GM21717 (cell line): ENCODE measurements at regions not wholly inside any gene's neighbourhood (a gene's known extent, or its start where the extent isn't known, plus 50 kb on each side); places are given as distances from the start of the nearest gene placed in this dataset.

ENCODE experiments used
- ATAC-seq: cut with Tn5 transposase; IDR thresholded peaks from one replicate; pipeline ENCODE4 v1.9.1; 2021; ENCODE audit warnings: mild to moderate bottlenecking, moderate library complexity; ENCODE audit not compliant: unreplicated experiment

DNA sequence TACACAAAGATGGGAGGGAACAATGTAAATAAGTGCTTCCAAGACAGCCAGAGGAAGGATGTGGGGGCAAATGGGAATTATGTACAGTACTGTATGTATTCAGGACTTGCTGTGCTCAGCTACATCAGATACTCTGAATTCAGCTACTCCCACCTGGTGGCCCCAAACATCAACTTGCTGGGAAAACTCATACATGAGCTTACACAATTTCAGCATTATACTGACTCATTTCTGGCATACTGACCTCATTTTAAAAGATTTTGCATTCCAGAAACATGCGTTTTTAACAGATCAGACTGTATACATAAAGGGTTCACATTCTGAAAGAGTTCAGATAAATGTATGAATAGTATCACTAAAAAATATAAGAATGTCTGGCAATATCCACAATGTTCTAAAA is 59.7 kb downstream of the GPX5 start:
- ATAC-seq = no peak

DNA sequence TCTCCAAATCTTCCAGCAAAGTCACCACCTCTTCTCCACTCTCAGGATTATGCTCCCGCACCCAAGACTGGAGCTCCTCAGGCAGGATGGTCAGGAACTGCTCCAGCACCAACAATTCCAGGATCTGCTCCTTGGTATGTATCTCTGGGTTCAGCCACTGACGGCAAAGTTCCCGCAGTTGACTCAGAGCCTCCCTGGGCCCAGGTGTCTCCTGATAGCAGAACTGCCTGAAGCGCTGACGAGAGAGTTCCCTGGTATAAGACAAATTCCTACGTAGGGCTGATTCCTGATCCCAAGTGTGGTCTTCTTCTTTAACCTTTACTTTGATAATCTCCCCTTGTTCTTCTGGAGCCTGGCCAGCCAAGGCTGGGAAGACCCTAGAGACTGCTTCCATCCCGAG is 60.6 kb downstream of the GPX5 start:
- ATAC-seq = no peak

DNA sequence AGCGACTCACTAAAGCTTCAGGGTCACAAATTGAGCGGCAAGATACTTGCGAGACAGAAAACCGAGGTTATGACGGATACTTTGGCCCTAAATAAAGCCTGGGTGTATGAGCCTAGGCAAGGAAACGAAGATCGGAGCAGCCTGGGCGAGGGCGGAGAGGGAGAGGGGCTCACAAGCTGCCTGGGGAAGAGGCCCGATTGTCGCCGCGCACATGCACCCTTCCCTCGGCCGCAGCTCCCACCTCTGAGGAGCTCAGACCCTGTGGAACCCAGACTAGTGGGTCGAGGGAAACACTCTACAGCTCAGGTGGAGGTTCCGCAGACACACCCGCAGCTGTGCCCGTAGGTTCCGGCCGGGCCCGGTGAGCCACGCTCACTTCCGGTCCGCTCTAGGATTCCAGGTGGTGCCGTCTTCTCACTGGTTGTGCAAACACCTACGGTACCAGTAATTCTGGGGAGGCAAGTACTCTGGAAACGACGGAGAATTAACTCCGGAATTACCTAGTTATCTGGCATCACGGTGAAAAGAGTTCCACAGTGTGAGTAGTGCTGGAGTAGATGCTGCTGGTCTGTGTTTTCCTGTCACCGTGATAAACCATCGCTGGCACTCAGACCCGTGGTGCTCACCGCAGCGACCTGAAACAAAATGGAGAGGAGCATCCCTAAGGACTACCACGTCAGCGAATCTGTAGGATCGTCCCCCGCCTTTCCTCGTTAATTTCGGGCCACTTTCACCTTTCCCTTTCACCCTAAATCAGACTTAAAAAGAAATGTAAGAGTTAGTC is 61.5 kb downstream of the GPX5 start:
- ATAC-seq = peak; percentile 74

DNA sequence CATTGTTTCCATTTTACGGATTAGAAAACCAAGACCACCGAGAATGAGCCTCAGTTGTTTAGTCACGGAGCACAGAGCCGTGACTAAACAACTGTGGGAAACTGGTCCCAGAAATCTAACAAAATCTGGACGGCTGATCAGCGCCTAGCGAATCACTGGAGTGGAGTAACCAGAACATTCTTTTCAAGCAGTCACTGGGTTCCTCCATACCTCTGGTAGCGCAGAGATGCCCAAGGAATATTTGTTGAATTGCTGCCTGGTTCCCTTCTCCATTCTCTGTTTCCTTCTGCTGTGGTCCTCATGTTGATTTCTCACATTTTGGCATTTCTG is 62.0 kb downstream of the GPX5 start:
- no peak for ATAC-seq

DNA sequence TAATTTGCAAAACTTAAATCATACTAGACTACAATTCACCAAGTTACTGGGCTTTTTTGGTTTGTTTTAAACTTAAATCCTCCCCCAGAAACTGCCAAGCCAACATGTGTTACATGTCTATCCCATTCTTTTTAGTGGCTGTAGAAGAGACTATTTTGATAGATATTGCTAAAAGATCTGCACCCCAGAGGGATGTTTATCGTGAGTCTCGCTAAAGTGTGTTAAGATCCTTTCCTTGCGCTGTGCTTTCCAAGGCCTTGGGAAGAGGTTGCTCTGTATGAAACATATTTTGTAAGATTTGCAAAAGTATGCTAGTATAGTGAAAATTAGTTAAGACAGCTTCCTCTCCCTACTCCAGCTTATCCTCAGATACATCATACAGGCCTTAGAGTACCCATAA is 63.0 kb downstream of the GPX5 start:
- ATAC-seq = no peak

DNA sequence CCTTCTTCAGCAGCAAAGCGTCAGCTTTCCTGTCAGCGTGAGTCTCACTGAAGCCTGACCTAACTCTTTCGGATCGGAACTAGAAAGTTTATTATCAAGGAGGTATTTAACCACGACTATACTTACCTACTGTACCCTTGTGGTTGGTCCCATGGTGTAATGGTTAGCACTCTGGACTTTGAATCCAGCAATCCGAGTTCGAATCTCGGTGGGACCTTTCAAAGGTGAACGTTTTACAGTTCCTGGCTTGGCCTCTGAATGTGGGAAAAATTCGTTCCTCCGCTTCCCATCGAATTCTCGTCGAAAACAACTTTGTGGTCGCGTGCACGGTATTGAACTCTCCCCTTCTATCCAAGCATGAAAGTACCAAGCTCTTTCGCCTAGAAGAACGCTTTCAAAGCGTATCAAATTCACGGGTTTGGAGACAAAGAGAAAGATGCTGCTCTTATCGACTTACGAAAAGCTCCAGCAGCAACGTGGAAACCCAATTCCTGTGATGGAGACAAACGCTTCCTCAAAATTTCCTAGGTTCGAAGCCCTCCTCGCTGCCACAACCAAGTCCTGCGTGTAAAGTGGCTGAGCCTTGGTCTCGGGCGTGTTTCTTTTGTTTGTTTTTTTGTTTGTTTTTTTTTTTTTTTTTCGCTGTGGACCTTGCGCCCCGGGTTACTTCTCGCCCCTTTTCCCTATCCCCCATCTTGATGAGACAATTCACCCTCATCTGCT is 63.7 kb downstream of the GPX5 start:
- ATAC-seq = no peak

DNA sequence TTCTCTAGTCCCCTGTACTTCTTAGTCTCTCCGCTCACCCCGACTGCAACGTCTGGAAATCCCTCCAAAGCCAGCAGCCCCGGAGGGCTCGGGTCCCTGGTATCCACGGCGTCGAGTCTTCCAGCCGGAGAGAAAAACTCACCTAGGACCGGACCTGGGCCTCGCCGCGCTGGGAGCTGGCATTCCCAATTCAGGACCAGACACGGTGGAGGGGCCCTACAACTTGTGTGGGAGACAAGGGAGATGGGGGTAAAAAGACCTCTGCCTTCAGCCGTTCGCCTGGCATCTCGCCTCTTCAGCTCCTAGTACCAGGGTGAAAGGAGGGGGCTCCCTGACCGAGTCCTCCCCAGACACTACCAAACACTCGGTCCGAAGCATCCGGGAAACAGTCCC is 64.3 kb downstream of the GPX5 start:
- ATAC-seq = no peak

DNA sequence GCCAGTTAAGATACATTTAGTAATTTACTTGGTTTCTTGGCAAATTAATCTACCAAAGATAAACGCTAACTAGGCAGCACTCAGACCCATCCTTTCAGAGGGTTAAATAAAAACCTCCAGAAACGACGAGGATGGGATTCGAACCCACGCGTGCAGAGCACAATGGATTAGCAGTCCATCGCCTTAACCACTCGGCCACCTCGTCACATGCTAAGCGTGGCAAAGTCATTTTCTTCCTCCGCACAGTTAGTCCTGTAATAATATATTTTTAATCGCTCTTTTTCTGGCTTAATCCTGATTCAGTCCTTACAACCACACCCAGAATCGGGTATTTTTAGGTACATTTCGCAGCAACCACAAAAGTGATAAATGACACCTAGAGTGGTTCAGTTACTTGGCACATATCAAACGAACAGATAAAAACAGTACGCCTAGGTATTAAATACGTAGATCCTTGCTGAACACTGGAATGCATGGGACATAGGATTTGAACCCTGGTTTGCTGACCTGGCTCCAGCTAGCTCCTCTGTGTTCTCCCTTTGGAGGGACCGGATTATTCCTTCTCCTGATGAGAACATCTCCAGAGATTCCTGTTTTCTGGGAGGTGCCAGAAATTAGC is 71.6 kb downstream of the GPX5 start:
- ATAC-seq = no peak

DNA sequence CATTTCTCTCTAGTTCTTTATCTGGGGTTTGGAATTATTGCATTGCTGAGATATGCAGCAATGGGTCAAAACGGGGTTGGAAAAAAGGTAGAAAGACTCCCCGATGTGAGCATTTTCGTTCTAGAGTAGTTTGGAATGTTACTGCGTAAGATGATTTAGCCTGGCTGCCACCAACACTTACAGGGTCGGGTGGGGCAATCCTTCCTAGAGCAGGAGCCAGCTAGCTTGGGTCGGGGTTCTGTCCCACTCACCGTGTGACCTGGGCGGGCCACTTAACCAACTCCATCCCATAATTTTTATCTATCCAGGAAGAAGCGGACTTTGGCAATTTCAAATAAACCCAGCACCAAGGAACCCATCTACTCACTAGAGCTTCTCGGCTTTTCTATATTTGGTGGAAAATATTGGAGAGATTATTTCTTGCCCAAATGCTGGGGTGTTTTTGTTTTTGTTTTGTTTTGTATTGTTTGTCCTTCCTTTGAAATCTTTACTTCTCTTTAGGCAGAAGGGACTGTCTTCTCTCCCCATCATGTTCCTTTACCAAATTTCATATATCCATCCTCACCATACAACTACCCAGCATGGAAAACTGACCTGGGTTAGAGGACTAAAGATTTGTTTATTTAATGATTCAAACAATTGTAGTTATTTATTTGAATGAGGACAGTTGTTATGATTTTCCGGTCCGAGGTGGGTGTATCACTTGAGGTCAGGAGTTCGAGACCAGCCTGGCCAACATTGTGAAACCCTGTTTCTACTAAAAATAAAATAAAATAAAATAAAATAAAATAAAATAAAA is 72.4 kb downstream of the GPX5 start:
- ATAC-seq = no peak

DNA sequence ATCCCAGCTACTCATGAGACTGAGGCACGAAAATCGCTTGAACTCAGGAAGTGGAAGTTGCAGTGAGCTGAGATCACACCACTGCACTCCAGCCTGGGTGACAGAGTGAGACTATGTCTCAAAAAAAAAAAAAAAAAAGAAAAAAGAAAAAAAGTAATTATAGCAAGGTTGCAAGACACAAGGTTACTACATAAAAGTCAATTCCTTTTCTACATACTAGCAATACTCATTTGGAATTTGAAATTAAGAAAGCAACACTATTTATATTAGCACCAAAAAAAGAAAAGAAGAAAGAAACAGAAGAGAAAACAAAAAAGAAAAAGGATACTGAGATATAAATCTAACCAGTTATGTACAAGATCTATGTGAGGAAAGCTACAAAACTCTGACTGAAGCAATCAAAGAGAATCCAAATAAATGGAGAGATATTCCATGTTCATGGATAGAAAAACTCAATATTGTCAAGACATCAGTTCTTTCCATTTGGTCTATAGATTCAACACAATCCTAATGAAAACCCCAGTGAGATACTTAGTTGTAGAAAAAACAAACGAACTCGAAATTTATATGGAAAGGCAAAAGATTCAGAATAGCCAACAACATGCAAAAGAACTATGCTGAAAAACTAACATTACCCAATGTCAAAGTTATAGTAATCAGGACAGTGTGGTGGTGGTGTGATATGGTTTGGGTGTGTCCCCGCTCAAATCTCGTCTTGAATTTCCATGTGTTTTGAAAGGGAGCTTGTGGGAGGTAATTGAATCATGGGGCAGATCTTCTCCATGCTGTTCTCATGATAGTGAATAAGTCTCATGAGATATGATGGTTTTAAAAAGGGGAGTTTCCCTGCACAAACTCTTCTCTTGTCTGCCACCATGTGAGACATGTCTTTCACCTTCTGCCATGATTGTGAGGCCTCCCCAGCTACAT is 73.3 kb downstream of the GPX5 start:
- no peak for ATAC-seq

DNA sequence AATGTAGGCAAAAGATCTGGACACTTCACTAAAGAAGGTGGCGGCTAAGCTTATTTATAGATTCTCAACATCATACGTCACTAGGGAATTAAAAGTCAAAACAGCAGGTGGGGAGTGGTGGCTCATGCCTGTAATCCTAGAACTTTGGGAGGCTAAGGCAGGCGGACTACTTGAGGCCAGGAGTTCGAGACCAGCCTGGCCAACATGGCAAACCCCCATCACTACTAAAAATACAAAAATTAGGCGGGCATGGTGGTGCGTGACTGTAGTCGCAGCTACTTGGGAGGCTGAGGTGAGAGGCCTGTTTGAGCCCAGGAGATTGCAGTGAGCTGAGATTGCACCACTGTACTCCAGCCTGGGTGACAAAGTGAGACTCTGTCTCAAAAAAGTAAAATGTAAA is 74.6 kb downstream of the GPX5 start:
- ATAC-seq = no peak

DNA sequence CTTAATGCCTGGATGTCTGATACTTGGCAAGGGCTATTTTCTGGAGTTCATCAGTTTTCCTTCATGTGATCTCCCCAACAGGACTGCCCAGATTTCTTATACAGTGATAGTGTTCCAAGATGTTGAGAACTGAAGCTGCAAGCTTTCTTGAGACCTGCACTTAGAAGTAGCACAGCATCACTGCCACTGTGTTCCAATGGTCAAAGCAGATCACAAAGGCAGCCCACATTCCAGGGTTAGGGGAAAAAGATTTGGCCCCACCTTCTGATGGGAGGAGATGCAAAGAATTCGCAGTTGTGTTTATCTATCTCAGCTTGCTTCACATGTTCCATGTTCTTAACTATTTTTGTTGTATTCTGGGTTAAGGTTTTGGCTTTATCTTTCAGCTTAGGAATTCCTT is 78.2 kb downstream of the GPX5 start:
- no peak for ATAC-seq

DNA sequence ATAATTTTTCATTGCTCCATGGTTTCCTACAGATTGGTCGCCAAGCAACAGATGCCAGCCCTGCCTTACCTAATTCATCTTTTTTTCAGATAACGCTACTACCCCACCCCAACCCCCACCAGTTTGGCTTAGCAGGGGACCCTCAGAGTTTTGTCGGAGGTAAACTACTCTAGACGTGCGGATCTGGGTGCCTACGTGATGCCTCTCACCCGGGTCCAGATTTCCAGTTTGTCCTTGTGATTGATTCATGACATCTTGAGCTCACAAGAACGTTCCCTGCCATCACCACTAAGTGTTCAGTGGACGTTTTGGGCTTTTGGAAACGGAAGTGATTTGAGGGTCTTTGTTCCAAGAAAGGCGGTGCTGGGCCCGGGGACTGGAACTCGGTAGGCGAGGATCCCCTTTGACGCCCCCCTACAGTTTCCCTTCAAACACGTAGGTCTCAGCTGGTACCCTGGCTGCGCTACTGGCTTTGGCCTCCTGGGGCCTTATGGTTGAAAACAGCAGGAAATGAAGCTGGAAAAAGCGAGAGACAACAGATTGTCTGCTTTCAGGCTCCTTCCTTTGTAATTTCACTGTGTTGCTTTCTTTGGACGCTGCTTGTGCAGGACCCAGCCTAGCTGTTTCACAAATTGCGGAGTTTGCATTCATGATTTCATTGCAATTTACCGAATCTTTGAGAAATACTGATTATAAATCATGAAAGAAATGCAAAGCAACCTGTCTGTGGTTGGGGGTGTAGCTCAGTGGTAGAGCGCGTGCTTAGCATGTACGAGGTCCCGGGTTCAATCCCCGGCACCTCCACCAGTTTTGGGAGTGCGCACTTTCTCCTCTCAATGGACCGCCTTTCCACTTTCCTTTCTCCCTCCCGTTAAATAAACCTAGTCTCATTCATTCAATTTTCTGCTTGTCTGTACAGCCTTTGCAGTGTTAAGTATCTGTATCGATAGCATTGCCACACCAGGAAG is 81.0 kb downstream of the GPX5 start:
- ATAC-seq = no peak

DNA sequence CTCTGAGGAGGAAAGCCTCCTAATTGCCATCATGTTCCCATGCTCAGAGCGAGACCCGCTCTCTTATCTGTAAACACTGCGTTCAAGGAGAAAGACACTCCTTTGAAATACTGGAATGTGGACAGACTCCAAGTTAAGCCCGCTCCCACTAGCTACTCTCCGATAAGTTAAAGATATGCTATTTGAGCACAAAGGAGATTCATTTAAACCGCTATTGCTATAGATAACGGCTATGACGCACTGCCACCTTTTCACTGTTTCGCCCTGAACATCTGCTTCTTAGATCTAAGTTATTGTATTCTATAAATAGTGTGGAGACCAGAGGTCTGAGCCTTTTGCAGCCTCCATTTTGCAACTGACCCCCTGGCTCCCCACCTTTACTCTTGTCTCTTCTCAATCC is 82.3 kb downstream of the GPX5 start:
- no peak for ATAC-seq

DNA sequence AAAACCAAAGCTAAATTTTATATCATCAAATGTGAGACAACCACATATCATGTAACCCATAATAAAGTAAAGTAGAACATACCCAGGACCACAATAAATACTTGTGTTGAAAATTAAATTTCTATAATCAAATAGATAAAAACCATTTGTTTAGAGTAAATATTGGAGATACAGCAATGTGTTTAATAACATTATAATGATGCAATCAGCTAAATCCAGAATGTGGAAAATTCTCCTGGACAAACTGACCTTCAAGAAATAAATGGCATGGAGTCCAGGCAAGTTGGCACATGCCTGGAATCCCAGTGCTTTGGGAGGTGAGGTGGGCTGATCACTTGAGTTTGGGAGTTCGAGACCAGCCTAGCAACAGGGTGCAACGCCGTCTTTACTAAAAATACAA is 84.0 kb downstream of the GPX5 start:
- no peak for ATAC-seq

DNA sequence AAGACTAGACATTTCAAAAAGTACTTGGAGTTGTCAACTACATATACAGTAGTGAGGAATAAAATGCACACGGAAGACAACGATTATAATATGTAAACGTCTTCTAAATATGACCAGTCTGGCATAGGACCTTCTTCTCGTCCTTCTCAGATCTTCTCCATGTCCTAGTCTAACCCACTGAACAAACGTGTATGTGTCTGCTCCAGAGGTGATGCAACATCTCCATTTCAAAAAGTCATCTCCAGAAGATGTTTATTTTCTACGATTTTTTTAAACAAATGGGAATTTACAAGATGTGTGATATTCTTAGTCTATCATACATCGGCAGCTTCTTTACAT is 89.9 kb downstream of the GPX5 start:
- ATAC-seq = no peak

DNA sequence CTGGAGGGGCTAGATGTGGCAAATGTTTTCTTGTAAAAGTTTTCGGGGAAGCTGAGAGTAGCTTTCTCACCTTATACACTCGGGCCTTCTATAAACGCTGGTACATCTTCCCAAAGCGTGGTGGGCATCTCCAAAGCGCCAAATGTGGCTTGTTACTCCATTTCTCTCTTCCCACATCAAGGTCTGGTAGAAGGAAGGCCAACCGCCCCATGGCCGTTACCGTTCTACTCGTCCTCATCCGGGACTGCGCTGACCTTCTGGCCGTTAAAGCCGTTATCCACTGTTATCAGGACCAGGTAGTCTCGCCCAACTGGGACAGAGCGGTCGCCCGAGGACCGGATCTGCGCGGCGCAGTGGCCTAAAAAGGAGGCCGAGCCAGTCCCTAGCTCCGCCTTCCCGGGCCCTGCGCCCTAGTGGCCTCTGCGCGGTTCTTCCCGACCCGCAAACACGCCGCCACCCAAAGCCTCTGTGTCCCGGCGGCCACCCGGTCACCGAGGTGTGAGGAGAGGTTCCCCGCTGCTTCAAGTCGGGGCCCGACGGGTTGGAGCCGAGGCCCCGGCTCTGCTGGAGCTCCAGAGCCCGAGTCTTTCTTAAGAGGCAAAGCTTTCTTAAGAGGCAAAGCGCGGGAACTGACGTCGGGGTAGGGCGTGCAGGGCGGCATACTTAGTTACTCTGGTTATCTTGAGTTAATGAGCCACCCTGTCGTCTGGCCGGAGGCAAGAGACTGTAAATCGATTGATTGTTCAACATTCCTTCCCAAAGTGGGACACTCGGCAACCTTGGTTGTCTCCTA is 90.5 kb downstream of the GPX5 start:
- ATAC-seq = no peak

DNA sequence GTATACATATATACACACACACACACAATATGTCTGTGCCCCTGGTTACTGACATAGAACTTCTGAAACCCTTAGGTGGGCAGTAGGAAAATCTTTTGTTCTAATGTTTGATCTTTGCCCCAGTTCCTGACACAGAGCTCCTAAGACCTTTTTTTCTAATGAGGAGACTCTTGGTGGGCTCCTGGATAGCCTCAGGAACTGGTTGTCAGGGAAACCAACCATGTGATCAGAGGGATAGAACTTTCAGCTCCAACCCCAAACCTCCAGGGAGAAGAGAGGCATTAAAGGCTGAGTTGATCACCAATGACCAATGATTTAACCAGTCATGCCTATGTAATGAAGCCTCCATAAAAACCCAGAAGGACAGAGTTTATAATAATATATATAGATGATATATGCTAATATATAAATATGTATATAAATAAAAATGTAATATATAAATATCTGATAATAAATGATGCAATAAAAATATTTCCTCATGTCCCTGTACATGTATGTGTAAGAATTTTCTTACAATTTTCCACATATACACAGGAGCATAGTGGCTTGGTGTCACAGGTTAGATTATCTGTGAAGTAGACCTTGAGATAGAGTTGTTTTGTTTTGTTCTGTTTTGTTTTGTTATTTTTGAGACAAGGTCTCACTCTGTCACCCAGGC is 93.3 kb downstream of the GPX5 start:
- ATAC-seq = no peak
